Suppressor macrophage treated with lipopolysaccharide for 1 hour (primary cell): ENCODE measurements at regions not wholly inside any gene's neighbourhood (a gene's known extent, or its start where the extent isn't known, plus 50 kb on each side); places are given as distances from the start of the nearest gene placed in this dataset.

Source experiments
- DNase-seq, 3 donors: peaks; one replicate each; pipeline ENCODE4 v3.0.0-alpha.2; 2020 to 2022

DNA sequence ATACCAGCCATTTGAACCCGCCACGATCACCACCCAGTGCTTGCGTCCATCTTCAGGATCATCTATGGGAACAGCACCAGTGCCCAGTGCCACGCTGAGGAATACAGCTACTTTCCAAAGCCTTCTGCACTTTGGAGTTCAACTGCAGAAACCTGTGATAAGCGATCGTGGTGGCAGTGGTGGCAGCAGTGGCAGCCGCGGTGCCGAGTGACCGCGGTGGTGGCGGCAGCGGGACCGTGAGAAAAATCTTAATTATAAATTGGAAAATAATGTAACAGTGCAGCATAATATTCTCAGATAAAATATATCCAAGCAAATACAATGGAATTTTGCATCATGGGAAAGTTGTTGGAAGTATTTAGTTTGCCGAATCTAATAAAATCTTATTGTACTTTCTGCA, 2270.9 kb downstream of the PCDH9 start:
- DNase-seq: no peak

GRCh38 chr13:64958106-64958505, 2272.0 kb downstream of the PCDH9 start:
- DNase-seq: no peak

DNA sequence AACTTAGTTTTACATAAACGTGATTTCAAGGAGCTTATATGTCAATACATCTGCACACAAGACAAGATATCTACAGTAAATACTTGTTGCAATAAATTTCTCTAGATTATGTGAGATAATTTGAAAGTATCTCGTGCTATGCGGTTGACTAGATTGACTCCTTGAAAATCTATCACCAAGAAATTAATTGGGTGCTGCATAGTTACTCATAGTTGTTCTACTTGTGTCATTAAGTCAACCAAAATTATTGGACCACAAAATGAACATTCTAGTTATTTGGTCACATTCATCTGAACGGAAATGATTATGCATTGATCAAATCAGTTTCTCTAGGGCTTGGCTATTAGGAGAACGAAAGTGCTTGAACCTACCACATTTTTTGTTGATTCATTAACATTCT, 2291.5 kb downstream of the PCDH9 start:
- no peak for DNase-seq

GRCh38 chr13:64937302-64937701, 2292.8 kb downstream of the PCDH9 start:
- DNase-seq: no peak

DNA sequence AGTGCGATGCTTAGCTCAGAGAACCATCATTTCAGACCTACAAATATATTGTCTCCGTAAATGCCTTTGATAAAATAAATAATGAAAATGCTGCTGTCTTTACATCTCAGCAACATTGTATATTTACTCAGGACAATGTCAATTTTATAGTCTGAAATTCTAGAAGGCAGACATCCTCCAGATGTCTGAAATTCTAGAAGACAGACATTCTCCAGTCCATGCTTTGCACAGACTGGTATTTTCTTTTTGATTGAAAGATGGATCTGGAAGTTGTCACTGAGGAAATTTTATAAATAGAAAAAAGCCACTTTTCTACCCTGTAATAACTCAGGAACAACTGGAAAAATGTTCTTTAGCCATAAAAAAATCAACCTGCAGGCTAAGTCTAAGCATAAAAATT, 2293.3 kb downstream of the PCDH9 start:
- no peak for DNase-seq

- DNase-seq: no peak
Observed at GRCh38 chr13:64935441-64935840, 2294.7 kb downstream of the PCDH9 start.

GRCh38 chr13:64934569-64935362, 2295.4 kb downstream of the PCDH9 start:
- DNase-seq: no peak

- DNase-seq: no peak
Observed at GRCh38 chr13:64930636-64931035, 2299.5 kb downstream of the PCDH9 start.

DNA sequence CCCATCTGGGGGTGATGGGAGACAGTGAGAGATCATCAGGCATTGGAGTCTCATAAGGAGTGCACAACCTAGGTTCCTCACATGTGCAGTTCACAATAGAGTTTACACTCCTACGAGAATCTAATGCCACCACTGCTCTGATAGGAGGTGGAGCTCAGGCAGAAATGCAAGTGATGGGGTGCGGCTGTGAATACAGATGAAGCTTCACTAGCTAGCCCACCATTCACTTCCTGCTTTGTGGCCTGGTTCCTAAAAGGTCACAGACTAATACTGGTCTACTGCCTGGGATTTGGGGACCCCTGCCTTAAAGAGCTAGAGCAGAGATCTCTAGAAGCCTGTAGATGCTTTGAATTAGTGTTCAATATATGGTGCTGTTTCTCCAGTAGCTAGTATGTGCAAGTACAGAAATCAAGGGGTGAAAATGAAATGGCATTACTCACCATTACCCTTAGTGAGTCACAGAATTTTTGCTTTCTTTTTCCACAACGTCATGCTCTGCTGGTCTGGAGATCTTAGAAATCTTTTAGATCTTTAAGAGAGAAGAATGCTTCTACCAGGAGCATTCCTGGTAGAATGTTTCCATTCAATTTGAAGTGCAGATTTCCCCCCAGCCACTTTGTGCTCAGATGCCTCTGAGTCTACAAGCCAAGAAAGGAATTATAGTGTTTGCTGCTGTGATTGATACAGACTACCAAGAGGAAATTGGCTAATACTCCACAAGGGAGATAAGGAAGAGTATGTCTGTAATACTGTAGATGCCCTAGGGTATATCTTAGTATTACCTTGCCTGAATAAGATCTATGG, 2301.2 kb downstream of the PCDH9 start:
- DNase-seq: no peak

- DNase-seq: no peak
Observed at GRCh38 chr13:64925727-64926126, 2304.4 kb downstream of the PCDH9 start.

- DNase-seq: no peak
Observed at GRCh38 chr13:64925284-64925683, 2304.9 kb downstream of the PCDH9 start.

- no peak for DNase-seq
Observed at GRCh38 chr13:64924401-64924800, 2305.7 kb downstream of the PCDH9 start.

GRCh38 chr13:64917566-64917965, 2312.6 kb downstream of the PCDH9 start:
- no peak for DNase-seq

DNA sequence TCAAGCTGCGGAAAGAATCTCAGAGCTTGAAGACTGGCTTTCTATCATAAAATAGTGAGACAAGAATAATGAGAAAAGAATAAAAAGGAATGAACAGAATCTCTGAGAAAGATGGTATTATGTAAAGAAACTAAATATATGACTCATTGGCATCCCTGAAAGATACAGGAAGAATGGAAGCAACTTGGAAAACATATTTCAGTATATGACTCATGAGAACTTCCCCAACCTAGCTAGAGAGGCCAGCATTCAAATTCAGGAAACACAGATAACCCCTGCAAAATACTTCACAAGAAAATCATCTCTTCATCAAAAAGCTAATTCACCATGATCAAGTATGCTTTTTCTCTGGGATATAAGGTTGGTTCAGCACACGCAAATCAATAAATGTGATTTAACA, 2318.0 kb downstream of the PCDH9 start:
- no peak for DNase-seq

DNA sequence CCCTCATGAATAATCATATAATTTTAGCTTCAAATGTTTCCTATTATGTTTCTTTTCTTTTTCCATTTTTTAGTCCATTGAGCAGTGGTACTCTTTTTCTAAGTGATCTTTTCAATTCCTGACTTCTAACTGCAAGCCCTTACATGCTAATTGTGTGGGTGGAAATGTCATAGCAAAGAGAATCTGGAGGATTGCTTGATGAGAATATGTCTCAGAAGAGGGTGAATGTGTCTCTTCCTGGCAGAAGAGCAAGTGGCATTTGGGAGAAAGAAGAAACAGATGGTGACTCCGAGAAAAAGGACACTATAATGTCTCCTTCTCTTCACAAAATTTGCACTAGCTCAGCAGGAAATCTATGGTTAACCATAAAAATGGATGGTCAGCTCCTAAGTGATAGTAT, 2320.0 kb downstream of the PCDH9 start:
- DNase-seq: no peak

GRCh38 chr13:64909184-64909583, 2321.0 kb downstream of the PCDH9 start:
- DNase-seq: no peak

DNA sequence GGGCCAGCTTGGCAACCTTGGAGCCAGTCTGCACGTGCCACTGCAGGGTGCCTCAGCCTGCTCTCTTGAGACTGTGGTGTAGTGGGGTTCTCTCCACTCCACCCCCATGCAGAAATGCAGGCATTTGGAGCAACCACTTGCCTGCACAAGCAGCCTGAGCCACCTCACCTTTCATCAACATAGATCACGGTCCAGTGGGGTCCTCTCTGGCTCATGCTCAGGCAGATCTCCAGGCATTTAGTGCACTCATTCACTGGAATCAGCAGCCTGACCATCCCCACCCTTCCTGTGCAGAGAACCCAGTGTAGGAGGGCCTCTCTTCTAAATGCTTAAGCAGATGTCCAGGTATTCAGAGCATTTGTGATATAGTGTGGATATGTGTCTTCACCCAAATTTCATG, 2330.1 kb downstream of the PCDH9 start:
- DNase-seq: no peak

GRCh38 chr13:64884976-64885375, 2345.2 kb downstream of the PCDH9 start:
- DNase-seq: no peak

DNA sequence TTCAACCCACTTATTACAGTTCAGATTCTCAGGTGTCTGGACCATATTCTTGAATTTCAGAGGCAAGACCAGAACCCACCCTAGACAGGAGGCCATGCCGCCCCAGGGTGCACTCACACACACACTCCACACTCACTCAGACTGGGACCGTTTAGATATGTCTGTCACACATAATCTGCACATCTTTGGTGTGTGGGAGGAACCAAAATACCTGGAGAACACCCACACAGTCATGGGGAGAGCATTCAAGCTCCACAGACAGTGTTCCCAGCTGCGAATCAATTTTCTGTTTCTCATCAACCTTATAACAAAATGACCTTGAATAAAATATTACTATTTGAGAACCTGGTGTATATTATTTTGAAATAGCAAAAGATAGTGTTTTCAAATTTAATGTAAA, 2353.0 kb downstream of the PCDH9 start:
- no peak for DNase-seq

- no peak for DNase-seq
Observed at GRCh38 chr13:64871742-64872141, 2358.4 kb downstream of the PCDH9 start.

DNA sequence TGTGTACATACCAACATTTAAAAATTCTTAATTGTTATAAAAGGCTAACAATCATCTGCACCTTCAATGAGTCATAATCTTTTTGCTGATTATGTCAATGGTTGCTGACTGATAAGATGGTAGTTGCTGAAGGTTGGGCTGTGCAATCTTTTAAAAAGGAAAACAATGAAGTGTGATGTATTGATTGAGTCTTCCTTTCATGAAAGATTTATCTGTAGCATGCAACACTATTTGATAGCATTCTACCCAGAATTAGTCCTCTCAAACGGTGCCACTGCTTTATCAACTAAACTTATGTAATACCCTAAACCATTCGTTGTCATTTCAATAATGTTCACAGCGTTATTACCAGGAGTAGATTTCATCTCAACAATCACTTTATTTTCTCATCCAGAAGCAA, 2360.6 kb downstream of the PCDH9 start:
- DNase-seq: no peak

GRCh38 chr13:64867856-64868255, 2362.3 kb downstream of the PCDH9 start:
- DNase-seq: no peak

GRCh38 chr13:64866331-64866730, 2363.8 kb downstream of the PCDH9 start:
- no peak for DNase-seq

DNA sequence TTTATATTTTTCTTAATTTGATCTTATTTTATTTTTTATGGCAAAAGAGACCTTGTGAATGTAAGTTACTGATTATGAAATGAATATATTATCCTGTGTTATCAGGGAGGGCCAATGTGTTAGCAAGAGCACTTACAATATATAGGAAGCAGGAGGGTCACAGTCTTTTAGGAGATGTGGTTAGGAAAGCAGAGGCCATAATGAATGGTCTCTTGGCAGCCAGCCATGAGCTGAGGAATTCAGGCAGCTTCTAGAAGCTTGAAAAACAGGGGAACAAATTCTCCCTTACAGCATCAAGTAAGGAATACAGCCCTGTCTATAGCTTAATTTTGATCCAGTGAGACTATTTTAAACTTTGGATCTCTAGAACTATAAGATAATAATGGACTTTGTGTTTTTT, 2374.6 kb downstream of the PCDH9 start:
- DNase-seq: no peak
